ENCODE measurements at regions not wholly inside any gene's neighbourhood (a gene's known extent, or its start where the extent isn't known, plus 50 kb on each side); places are given as distances from the start of the nearest gene placed in this dataset.

- no peak for TF ChIP-seq CTCF (IDR thresholded peaks at IDR 0.05)
- no peak for TF ChIP-seq EZH2phosphoT487 (IDR thresholded peaks at IDR 0.05; ENCODE audit: borderline replicate concordance, low read depth)
- TF ChIP-seq FOSL2 (IDR thresholded peaks at IDR 0.05; ENCODE audit: borderline replicate concordance, low read depth) = no peak
- no peak for TF ChIP-seq TCF12 (IDR thresholded peaks at IDR 0.05)
- no peak for TF ChIP-seq TEAD4 (IDR thresholded peaks at IDR 0.05; ENCODE audit: borderline replicate concordance, insufficient read depth)
- no peak for TF ChIP-seq SIN3A (IDR thresholded peaks at IDR 0.05; ENCODE audit: borderline replicate concordance, low read depth, low read length)
Observed at GRCh38 chr6:93787841-93788240, 368.5 kb upstream of the EPHA7 start.

All from SK-N-SH (cell line).